Urinary bladder (tissue), 3 donors: ENCODE measurements at regions not wholly inside any gene's neighbourhood (a gene's known extent, or its start where the extent isn't known, plus 50 kb on each side); places are given as distances from the start of the nearest gene placed in this dataset.
"Not testable (repeated sequence)": the region's sequence is repeated elsewhere in the genome, so short reads cannot be mapped to it uniquely, and the experiment has no call there.

Source experiments
- DNase-seq: peaks from one replicate; pipeline ENCODE4 v3.0.0-alpha.2; 2015; ENCODE audit errors: extremely low spot score
- H3K27ac ChIP-seq: one replicate; pipeline ENCODE4 v1.5.1; 2013; ENCODE audit warnings: low read depth, mild to moderate bottlenecking, moderate library complexity
- H3K36me3 ChIP-seq: one replicate; pipeline ENCODE4 v1.6.1; 2013; ENCODE audit warnings: mild to moderate bottlenecking, moderate library complexity; ENCODE audit not compliant: insufficient read depth
- H3K4me1 ChIP-seq: one replicate; pipeline ENCODE4 v1.6.1; 2013; ENCODE audit warnings: mild to moderate bottlenecking, moderate library complexity; ENCODE audit not compliant: insufficient read depth
- H3K4me3 ChIP-seq: one replicate; pipeline ENCODE4 v1.5.1; 2013; ENCODE audit warnings: low read depth, low read length
- WGBS: extraction: QIAGEN DNeasy Blood & Tissue Kit; methylation state at CpG from one replicate; pipeline ENCODE4 v1.1.7; 2013; 5-methylcytosine and 5-hydroxymethylcytosine counted together
- donor health status: healthy with polysubstance abuse.
- donor health status: healthy.

DNA sequence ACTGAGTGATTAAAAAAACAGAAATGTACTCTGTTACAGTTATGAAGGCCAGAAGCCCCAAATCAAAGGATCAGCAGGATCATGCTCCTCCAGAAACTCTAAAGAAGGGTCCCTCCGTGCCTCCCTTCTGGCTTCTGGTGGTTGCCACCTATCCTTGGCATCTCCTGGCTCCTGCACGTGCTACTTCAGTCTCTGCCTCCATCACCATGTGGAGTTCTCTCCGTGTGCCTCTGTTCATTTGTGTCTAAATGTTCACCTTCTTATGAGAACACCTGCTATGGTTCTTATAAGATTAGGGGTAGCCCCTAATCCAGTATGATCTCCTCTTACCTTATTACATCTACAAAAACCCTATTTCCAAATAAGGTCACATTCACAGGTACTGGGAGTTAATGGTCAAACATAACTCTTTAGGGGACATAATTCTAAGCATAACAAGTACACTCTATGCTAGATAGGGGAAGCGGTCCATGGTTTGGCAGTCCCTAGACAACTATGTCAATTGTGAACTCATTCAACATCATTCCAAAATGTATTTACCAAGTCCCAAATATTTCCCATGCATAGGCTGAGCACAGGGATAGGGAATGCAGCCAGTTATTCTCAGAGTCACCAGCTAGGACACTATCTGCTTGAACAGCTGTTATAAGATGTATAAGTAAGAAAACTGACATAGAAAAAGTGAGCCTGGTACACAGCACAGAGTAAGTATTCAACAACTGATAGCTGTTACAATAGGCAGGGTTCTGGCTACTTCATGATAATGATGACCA, 295.5 kb upstream of the BOD1L1 start:
- 56% methylated on average over 4 of the region's 4 CpGs for WGBS
- Histone ChIP-seq H3K4me1 (no peaks in the 10 kb centered on the region), H3K36me3 (no peaks in the 10 kb centered on the region), H3K4me3 (no peak overlapping the region), H3K27ac (no peak overlapping the region)
- DNase-seq = no peak

DNA sequence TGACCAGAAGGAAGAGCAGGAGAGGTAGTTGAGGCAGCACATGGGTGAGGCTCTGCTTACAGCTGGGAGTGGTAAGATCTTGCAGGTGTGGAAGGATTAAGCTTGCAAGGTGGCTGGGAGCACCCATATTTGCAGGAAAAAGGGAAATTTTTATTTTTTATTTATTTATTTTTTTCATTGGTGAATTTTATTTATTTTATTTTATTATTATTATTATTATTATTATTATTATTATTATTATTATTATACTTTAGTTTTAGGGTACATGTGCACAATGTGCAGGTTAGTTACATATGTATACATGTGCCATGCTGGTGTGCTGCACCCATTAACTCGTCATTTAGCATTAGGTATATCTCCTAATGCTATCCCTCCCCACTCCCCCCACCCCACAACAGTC, 297.4 kb upstream of the BOD1L1 start:
- H3K4me3 ChIP-seq, H3K4me1 ChIP-seq: not testable (repeated sequence)

DNA sequence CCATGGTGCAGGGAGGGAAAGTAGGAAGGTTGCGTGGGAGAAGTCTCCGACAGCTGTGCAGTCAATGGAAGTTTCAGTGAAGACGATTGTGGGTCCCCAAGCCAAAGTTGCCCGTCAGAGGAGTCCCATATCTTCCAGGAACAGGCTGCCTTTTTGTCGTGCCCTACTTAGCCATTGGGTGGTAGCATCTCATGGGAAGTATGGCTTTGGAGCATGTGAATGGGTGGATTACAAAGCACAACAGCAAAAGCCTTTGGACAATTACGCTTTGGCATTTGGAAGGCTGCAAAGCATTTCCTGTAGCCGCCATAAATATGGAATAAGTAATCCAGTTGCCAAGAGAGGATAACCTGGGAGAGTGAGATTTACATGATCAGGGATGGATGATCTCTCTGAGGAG, 300.7 kb upstream of the BOD1L1 start:
- Histone ChIP-seq H3K27ac (no peak overlapping the region), H3K4me3 (no peak overlapping the region), H3K4me1 (no peaks in the 10 kb centered on the region), H3K36me3 (no peaks in the 10 kb centered on the region)
- 87% methylated on average over 7 of the region's 7 CpGs for WGBS
- no peak for DNase-seq

More for the DNA sequence above, 297.4 kb upstream of the BOD1L1 start:
- no CpG with 5 or more reads among the region's 1 CpG for WGBS
- not testable (repeated sequence) for H3K36me3 ChIP-seq, DNase-seq, H3K27ac ChIP-seq

- Histone ChIP-seq H3K4me3 (no peak overlapping the region), H3K36me3 (no peaks in the 10 kb centered on the region), H3K4me1 (no peaks in the 10 kb centered on the region), H3K27ac (no peak overlapping the region)
- WGBS = 78% methylated on average over 4 of the region's 4 CpGs
- no peak for DNase-seq
Observed at GRCh38 chr4:13930155-13930554, 302.6 kb upstream of the BOD1L1 start.

- Histone ChIP-seq H3K4me1 (no peaks in the 10 kb centered on the region), H3K4me3 (no peak overlapping the region), H3K27ac (no peak overlapping the region), H3K36me3 (no peaks in the 10 kb centered on the region)
- 53% methylated on average over 4 of the region's 4 CpGs for WGBS
- DNase-seq = no peak
Observed at GRCh38 chr4:13933191-13933590, 305.7 kb upstream of the BOD1L1 start.

DNA sequence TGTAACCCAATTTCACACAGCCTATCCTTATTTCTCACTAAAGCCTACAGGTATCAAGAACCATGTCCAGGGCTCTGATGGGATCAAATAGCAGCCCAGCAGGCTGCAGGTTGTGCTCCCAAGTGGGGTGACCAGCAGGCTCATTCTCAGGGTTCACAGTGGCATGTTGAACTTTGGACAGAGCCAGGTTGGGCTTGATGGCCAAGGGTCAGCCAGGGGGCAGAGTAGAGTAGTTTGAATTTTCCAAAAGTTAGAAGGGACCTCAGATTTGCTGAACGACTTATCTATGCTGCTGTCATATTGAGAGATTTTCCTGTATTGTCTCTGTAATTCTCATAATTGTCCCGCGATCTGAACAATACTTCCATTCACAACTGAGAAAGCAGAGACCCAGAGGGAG, 310.8 kb upstream of the BOD1L1 start:
- Histone ChIP-seq H3K36me3 (no peaks in the 10 kb centered on the region), H3K4me3 (no peak overlapping the region), H3K4me1 (no peaks in the 10 kb centered on the region), H3K27ac (no peak overlapping the region)
- 82% methylated on average over 3 of the region's 3 CpGs for WGBS
- DNase-seq = no peak

DNA sequence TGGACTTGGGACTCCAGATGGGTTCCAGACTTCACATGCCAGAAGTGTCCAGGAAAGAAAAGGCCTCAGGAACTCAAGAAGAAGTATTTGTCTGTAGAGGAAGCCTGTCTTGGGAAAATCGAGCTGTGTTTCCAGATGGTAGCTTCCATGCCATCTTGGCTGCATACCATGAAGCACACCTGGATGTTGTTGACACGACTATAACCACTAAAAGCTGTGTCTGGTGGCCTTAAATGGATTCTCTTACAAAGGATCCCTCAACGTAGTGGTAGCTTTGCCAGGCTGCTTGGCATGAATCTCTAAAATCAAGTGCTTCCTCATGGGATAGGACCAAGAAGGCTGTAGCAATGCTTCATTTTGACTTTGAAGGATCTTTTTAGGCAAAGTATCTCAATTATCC, 313.4 kb upstream of the BOD1L1 start:
- no peaks in the 10 kb centered on the region for H3K36me3 ChIP-seq
- 71% methylated on average over 3 of the region's 3 CpGs for WGBS
- H3K27ac ChIP-seq = no peak overlapping the region
- DNase-seq = no peak
- no peak overlapping the region for H3K4me3 ChIP-seq
- no peaks in the 10 kb centered on the region for H3K4me1 ChIP-seq

DNA sequence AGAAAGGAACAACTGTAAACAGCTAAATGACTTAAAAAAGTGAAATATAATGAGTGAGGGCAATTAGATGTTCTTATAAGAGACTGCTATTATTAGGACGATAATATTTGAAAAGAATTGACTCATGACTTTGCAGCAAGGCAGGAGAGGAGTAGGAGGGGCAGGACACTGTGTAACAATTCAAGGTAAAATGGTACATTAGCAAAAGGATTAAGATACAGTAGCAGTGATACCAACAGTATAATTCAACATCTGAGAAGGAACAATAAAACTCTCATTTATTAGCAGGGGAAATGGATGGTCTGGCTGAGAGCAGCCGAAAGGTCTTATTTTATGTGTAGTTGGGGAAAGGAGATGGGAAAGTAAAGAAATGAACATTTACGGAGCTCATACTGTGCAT, 315.5 kb upstream of the BOD1L1 start:
- DNase-seq = no peak
- no peak overlapping the region for H3K4me3 ChIP-seq
- no peaks in the 10 kb centered on the region for H3K4me1 ChIP-seq
- 86% methylated on average over 3 of the region's 3 CpGs for WGBS
- H3K27ac ChIP-seq = no peak overlapping the region
- H3K36me3 ChIP-seq = no peaks in the 10 kb centered on the region

DNA sequence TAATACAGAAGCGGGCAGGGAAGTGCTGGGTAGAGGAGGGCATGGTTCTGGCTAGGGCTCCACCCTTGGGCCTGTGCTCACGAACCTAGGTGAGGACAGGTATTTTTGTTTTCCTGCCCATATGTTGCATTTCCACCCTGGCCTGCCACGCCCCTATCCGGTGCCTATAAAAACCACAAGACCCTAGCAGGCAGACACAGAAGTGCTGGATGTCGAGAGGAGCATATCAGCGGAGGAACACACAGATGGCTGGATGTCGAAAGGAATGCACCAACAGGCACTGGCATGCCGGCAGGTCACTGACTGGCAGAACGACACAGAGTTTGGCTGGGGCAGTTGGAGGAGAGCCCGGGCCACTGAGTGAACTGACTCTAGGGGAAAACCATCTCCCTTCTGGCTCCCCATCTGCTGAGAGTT, 316.6 kb upstream of the BOD1L1 start:
- 81% methylated on average over 10 of the region's 10 CpGs for WGBS
- H3K4me3 ChIP-seq = no peak overlapping the region

DNA sequence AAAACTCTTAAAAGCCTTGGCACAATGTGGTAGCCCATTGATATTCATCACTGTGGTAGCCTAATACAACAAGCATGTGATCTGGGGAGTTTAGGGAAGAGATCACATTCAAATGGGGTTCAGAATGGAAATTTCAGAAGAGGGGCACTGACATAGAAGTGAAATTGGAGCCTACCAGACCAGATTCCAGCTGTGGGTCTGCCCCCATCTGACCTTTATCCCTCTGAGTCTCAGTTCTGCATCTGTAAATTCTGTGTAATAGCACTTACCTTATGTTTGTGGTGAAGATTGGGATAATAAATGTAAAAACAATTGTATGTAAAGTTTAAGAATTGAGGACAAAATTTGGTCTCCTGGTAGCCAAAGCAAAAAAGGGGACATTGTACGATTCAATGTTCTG, 320.4 kb upstream of the BOD1L1 start:
- Histone ChIP-seq H3K36me3 (no peaks in the 10 kb centered on the region), H3K27ac (no peak overlapping the region), H3K4me1 (no peaks in the 10 kb centered on the region), H3K4me3 (no peak overlapping the region)
- DNase-seq = no peak
- WGBS = 84% methylated on average over 1 of the region's 1 CpG

More for the DNA sequence above, 316.6 kb upstream of the BOD1L1 start:
- no peaks in the 10 kb centered on the region for H3K36me3 ChIP-seq
- no peak overlapping the region for H3K27ac ChIP-seq
- DNase-seq = no peak
- H3K4me1 ChIP-seq = no peaks in the 10 kb centered on the region

DNA sequence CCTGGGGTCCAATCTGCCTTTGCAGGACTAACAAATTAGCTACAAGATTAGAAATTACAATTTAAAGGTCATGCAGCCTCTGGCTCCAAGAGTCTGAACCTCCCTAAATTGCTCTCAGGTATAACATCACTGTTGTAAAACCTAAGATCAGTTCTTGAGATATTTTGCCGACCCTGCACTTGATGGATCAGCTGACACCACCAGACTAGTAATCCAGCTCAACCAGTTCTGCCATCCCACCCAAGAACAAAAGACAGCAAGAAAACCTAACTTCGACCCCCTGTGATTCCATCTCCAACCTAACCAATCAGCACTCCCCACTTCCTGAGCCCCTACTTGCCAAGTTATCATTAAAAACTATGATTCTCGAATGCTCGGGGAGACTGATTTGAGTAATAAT, 323.0 kb upstream of the BOD1L1 start:
- Histone ChIP-seq H3K27ac (no peak overlapping the region), H3K4me1 (no peaks in the 10 kb centered on the region), H3K4me3 (no peak overlapping the region), H3K36me3 (no peaks in the 10 kb centered on the region)
- WGBS = 75% methylated on average over 4 of the region's 4 CpGs
- no peak for DNase-seq

GRCh38 chr4:13953083-13953482, 325.6 kb upstream of the BOD1L1 start:
- no peaks in the 10 kb centered on the region for H3K4me1 ChIP-seq
- no peak for DNase-seq
- WGBS = 82% methylated on average over 6 of the region's 6 CpGs
- no peak overlapping the region for H3K4me3 ChIP-seq
- no peaks in the 10 kb centered on the region for H3K36me3 ChIP-seq
- no peak overlapping the region for H3K27ac ChIP-seq

DNA sequence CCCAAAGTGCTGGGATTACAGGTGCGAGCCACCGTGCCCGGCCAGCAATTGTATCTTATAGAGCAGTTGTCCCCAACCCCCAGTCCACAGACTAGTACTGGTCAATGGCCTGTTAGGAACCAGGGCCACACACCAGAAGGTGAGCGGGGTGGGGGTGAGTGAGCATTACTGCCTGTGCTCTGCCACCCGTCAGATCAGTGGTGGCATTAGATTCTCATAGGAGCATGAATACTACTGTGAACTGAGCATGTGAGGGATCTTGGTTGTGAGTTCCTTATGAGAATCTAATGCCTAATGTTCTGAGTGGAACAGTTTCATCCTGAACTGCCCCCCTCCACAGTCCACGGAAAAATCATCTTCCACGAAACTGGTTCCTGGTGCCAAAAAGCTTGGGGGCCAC, 328.0 kb upstream of the BOD1L1 start:
- Histone ChIP-seq H3K36me3 (no peaks in the 10 kb centered on the region), H3K4me3 (no peak overlapping the region), H3K27ac (no peak overlapping the region), H3K4me1 (no peaks in the 10 kb centered on the region)
- no peak for DNase-seq
- 94% methylated on average over 7 of the region's 7 CpGs for WGBS

DNA sequence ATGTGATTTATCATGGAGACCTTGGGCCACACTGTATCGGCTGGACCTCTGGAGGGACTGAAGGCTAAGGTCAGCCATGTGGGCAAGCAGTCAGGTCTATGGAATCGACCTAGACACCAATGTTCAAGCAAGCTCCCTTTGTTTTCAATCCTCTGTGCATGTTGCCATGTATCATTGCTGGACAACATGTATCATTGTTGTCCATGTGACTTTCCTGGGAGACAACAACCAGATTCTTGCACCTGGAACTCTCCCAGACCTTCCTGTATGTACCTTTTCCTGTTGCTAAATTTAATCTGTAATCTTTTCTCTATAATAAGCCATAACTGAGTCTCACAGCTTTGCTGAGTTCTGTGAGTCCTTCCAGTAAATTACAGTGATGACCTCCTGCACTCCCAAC, 329.4 kb upstream of the BOD1L1 start:
- Histone ChIP-seq H3K27ac (no peak overlapping the region), H3K4me1 (no peaks in the 10 kb centered on the region), H3K4me3 (no peak overlapping the region), H3K36me3 (no peaks in the 10 kb centered on the region)
- no peak for DNase-seq
- WGBS = 79% methylated on average over 2 of the region's 2 CpGs

- Histone ChIP-seq H3K27ac (no peak overlapping the region), H3K4me3 (no peak overlapping the region), H3K4me1 (no peaks in the 10 kb centered on the region), H3K36me3 (no peaks in the 10 kb centered on the region)
- DNase-seq = no peak
- WGBS = 69% methylated on average over 5 of the region's 5 CpGs
Observed at GRCh38 chr4:13957871-13958270, 330.3 kb upstream of the BOD1L1 start.
